ENCODE measurements at regions not wholly inside any gene's neighbourhood (a gene's known extent, or its start where the extent isn't known, plus 50 kb on each side); places are given as distances from the start of the nearest gene placed in this dataset.

GRCh38 chr5:113817683-113818082, 304.2 kb downstream of the YTHDC2 start (continued):
- no peak for TF ChIP-seq ZNF462 (CRISPR knock-in tag; IDR thresholded peaks at IDR 0.05)

- no peaks in the 10 kb centered on the region; the same call in 1 of the 2 replicates for H3K36me3 ChIP-seq (ENCODE audit: insufficient read depth)
- peak overlapping the region; percentile 29; the same call in 1 of the 2 replicates for H2AFZ ChIP-seq
- H3K4me2 ChIP-seq = no peak overlapping the region
- no peaks in the 10 kb centered on the region for H3K27me3 ChIP-seq (ENCODE audit: insufficient read depth)
- H3K79me2 ChIP-seq (replicated peaks; ENCODE audit: insufficient read depth) = no peaks in the 10 kb centered on the region
- H3F3A ChIP-seq (replicated peaks; ENCODE audit: low read depth) = no peaks in the 10 kb centered on the region
- ATAC-seq (peak; percentile 34; the same call in 1 of the 3 replicates), DNase-seq (ENCODE audit: low spot score) (no peak)
- no peaks in the 10 kb centered on the region for H4K20me1 ChIP-seq (replicated peaks; ENCODE audit: insufficient read depth)
- TF ChIP-seq POLR2AphosphoS5 (IDR thresholded peaks at IDR 0.05; ENCODE audit: low read depth) (no peak), CTCF (conservative IDR thresholded peaks at IDR 0.05; ENCODE audit: low read depth in 2 of 2) (0 out of 4 replicates have a peak, but pooled peaks of 1 of the 2 experiments have one; percentile 2)
- Mint-ChIP-seq H3K9me3 (peaks cover 3% of the 10 kb centered on the region; the same call in 1 of the 3 replicates), H3K27me3 (ENCODE audit: insufficient read depth, low read depth, poor library complexity) (no peaks in the 10 kb centered on the region), H3K4me3 (no peak overlapping the region), H3K36me3 (ENCODE audit: low read depth) (no peaks in the 10 kb centered on the region), H3K4me1 (no peaks in the 10 kb centered on the region), H3K27ac (no peak overlapping the region; the same call in 1 of the 2 replicates)
- H3K4me3 ChIP-seq = no peak overlapping the region
- no peak overlapping the region for H3K27ac ChIP-seq (ENCODE audit: low read depth)
- no peaks in the 10 kb centered on the region for H3K9me2 ChIP-seq (ENCODE audit: insufficient read depth)
- H3K4me1 ChIP-seq (ENCODE audit: insufficient read depth) = no peaks in the 10 kb centered on the region
These were observed 310.2 kb downstream of the YTHDC2 start for GRCh38 chr5:113823696-113824095.
